Smooth muscle cell (in vitro differentiated cells): ENCODE measurements at regions not wholly inside any gene's neighbourhood (a gene's known extent, or its start where the extent isn't known, plus 50 kb on each side); places are given as distances from the start of the nearest gene placed in this dataset.

Experiments used
- DNase-seq: peaks from one replicate; lab custom pipeline; 2025; ENCODE audit not compliant: unreplicated experiment; lab: John Stamatoyannopoulos, UW
- H2AFZ ChIP-seq: fragments of 200-600 bp; sonication (generic); 2 replicates; pipeline ENCODE4 v1.6.0; 2016; ENCODE audit warnings: antibody characterized with exemption, low read depth, mild to moderate bottlenecking
- H3F3A ChIP-seq: fragments of 200-600 bp; sonication (generic); 2 replicates; pipeline ENCODE4 v1.6.0; 2017; ENCODE audit warnings: antibody characterized with exemption, low read depth
- H3K27ac ChIP-seq: fragments of 200-600 bp; sonication (generic); 2 replicates; pipeline ENCODE4 v1.5.1; 2016; ENCODE audit warnings: low read depth, mild to moderate bottlenecking
- H3K27me3 ChIP-seq: fragments of 200-600 bp; sonication (generic); 2 replicates; pipeline ENCODE4 v1.6.1; 2016; ENCODE audit warnings: low read depth, mild to moderate bottlenecking
- H3K36me3 ChIP-seq: fragments of 200-600 bp; sonication (generic); 2 replicates; pipeline ENCODE4 v1.5.1; 2016; ENCODE audit warnings: low read depth
- H3K4me1 ChIP-seq: fragments of 200-600 bp; sonication (generic); 2 replicates; pipeline ENCODE4 v1.5.1; 2016; ENCODE audit warnings: low read depth
- H3K4me2 ChIP-seq: fragments of 200-600 bp; sonication (generic); 2 replicates; pipeline ENCODE4 v1.6.0; 2016; ENCODE audit warnings: mild to moderate bottlenecking
- H3K4me3 ChIP-seq: fragments of 200-600 bp; sonication (generic); 2 replicates; pipeline ENCODE4 v1.5.1; 2016; ENCODE audit warnings: mild to moderate bottlenecking
- H3K79me2 ChIP-seq: fragments of 200-600 bp; sonication (generic); 2 replicates; pipeline ENCODE4 v1.6.0; 2016; ENCODE audit warnings: low read depth, mild to moderate bottlenecking
- H3K9ac ChIP-seq: fragments of 200-600 bp; sonication (generic); 2 replicates; pipeline ENCODE4 v1.6.0; 2016; ENCODE audit warnings: low read depth
- H3K9me3 ChIP-seq: fragments of 200-600 bp; sonication (generic); replicated peaks from 2 replicates; pipeline ENCODE4 v1.5.1; 2016; ENCODE audit warnings: low read depth
- H4K20me1 ChIP-seq: fragments of 200-600 bp; sonication (generic); 2 replicates; pipeline ENCODE4 v1.6.0; 2016; ENCODE audit warnings: low read depth
- WGBS: methylation state at CpG from one replicate; pipeline ENCODE4 v1.1.7; 2016; ENCODE audit warnings: low lambda C conversion rate; 5-methylcytosine and 5-hydroxymethylcytosine counted together
- TF ChIP-seq, protein P1 (sequence below): fragments of 200-600 bp; sonication (generic); IDR thresholded peaks from 2 replicates; pipeline ENCODE4 v1.5.1; 2017; ENCODE audit warnings: borderline replicate concordance, mild to moderate bottlenecking, antibody characterized with exemption; ENCODE audit not compliant: insufficient read depth, poor library complexity, severe bottlenecking

DNA sequence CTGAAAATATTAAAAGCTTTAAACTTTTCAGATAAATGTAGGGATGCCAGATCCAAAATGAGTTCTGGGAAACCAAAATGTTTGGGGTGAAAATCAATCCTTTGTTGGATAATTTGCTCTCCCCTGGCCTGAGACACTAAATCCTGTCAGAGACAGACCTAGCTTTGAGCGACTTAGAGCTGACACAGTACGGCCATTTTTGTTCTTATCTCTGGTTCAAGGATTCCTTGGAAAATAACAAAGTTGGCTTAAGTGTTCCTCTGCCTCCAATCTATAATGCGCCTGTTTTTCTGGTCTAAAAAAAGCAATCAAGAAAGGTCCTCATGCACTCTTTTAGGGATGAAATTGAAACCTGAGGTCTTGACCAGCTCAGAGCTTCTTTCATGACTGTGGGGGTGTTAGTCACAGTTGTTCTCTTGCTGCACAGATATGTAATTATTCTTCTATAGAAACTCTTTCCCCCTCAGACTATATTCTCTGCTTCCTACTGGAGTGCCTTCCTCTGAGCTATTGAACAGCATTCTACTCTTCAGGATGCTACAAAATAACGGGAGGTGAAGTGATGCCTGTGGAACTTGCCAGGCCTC lies 52.3 kb upstream of the EGLN3 start:
- no peak for DNase-seq
- no peaks in the 10 kb centered on the region for H3K9me3 ChIP-seq
- H3K4me1 ChIP-seq: peaks cover 27% of the 10 kb centered on the region
- no peaks in the 10 kb centered on the region for H3K36me3 ChIP-seq
- H3K27me3 ChIP-seq: no peaks in the 10 kb centered on the region
- no peak overlapping the region for H3K9ac ChIP-seq
- whole genome bisulfite sequencing: 21% methylated on average over 4 of the region's 4 CpGs
- H4K20me1 ChIP-seq: no peaks in the 10 kb centered on the region
- H3K27ac ChIP-seq: peak overlapping the region; percentile 53
- no peak overlapping the region for H3K4me3 ChIP-seq
- H3K4me2 ChIP-seq: peak overlapping the region; percentile 14
- H2AFZ ChIP-seq: no peak overlapping the region
- TF ChIP-seq, protein P1, sequence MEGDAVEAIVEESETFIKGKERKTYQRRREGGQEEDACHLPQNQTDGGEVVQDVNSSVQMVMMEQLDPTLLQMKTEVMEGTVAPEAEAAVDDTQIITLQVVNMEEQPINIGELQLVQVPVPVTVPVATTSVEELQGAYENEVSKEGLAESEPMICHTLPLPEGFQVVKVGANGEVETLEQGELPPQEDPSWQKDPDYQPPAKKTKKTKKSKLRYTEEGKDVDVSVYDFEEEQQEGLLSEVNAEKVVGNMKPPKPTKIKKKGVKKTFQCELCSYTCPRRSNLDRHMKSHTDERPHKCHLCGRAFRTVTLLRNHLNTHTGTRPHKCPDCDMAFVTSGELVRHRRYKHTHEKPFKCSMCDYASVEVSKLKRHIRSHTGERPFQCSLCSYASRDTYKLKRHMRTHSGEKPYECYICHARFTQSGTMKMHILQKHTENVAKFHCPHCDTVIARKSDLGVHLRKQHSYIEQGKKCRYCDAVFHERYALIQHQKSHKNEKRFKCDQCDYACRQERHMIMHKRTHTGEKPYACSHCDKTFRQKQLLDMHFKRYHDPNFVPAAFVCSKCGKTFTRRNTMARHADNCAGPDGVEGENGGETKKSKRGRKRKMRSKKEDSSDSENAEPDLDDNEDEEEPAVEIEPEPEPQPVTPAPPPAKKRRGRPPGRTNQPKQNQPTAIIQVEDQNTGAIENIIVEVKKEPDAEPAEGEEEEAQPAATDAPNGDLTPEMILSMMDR: no peak
- peaks cover 15% of the 10 kb centered on the region for H3F3A ChIP-seq
- no peaks in the 10 kb centered on the region for H3K79me2 ChIP-seq
